ENCODE measurements at regions not wholly inside any gene's neighbourhood (a gene's known extent, or its start where the extent isn't known, plus 50 kb on each side); places are given as distances from the start of the nearest gene placed in this dataset.

- H3K36me3 ChIP-seq (ENCODE audit: control insufficient read depth, insufficient read depth, low read length), result no peaks in the 10 kb centered on the region
- in situ Hi-C loops (cut with MboI; ENCODE audit: low sequenced_read_pairs) (no loop called here), dilution Hi-C loops (cut with HindIII; ENCODE audit: low sequenced_read_pairs, unreplicated experiment) (no loop called here), intact Hi-C loops (cut with micrococcal nuclease) (no loop called here)
- H3K4me1 ChIP-seq (ENCODE audit: control insufficient read depth, insufficient read depth, low read length), result no peaks in the 10 kb centered on the region
- H3K56ac ChIP-seq (ENCODE audit: extremely low read depth, insufficient read depth, low read length), result no peak overlapping the region
- no peak overlapping the region for H2BK5ac ChIP-seq (ENCODE audit: low read depth, low read length, poor library complexity, severe bottlenecking)
- no peak overlapping the region for H3K27ac ChIP-seq (ENCODE audit: insufficient read depth, low read length)
- no peak overlapping the region for H2BK15ac ChIP-seq (ENCODE audit: low read depth, low read length)
- H3K4me3 ChIP-seq (ENCODE audit: insufficient read depth, low read depth, low read length), result no peak overlapping the region
- no peak for DNase-seq
- H3K4me2 ChIP-seq (ENCODE audit: low read depth, low read length), result no peak overlapping the region
- no peak overlapping the region for H2AK9ac ChIP-seq (replicated peaks; ENCODE audit: low read depth, low read length, poor library complexity)
- ATAC-seq (ENCODE audit: low read depth), result no peak
- H3K9ac ChIP-seq (ENCODE audit: low read depth, low read length), result no peak overlapping the region
- no CpG with 5 or more reads among the region's 4 CpGs for WGBS, 2 experiments (ENCODE audit: extremely low coverage in 2 of 2, insufficient read length in 1 of 2)
- no peaks in the 10 kb centered on the region for H3K27me3 ChIP-seq (ENCODE audit: control insufficient read depth, insufficient read depth, low read length)
- no peaks in the 10 kb centered on the region for H3K79me1 ChIP-seq (ENCODE audit: low read depth in 1 of 2, low read length in 2 of 2)
- H4K8ac ChIP-seq (ENCODE audit: low read depth in 2 of 2, low read length in 2 of 2), result no peak overlapping the region
- H2BK120ac ChIP-seq (ENCODE audit: low read depth, low read length), result no peak overlapping the region
- TF ChIP-seq FOS (IDR thresholded peaks at IDR 0.05; ENCODE audit: low read depth, low read length), result no peak
- no peak for TF ChIP-seq RFX5 (IDR thresholded peaks at IDR 0.05; ENCODE audit: low read depth, low read length)
- TF ChIP-seq SMC3 (IDR thresholded peaks at IDR 0.05; ENCODE audit: low read depth, low read length), result no peak
- no peak for TF ChIP-seq POLR2A (IDR thresholded peaks at IDR 0.05; ENCODE audit: low read depth, low read length)
- TF ChIP-seq ELK1 (IDR thresholded peaks at IDR 0.05; ENCODE audit: borderline replicate concordance, low read depth, low read length), result no peak
- TF ChIP-seq MAFK (IDR thresholded peaks at IDR 0.05; ENCODE audit: low read depth, low read length), result no peak
- no peak for TF ChIP-seq NFE2L2 (IDR thresholded peaks at IDR 0.05; ENCODE audit: low read depth, low read length)
- TF ChIP-seq MXI1 (IDR thresholded peaks at IDR 0.05; ENCODE audit: borderline replicate concordance, low read depth, low read length), result no peak
- TF ChIP-seq RAD21 (IDR thresholded peaks at IDR 0.05; ENCODE audit: low read length), result no peak
- TF ChIP-seq CTCF (conservative IDR thresholded peaks at IDR 0.05; ENCODE audit: low read depth, low read length), result no peak
- TF ChIP-seq BHLHE40 (IDR thresholded peaks at IDR 0.05; ENCODE audit: low read depth, low read length), result no peak
- no peak for TF ChIP-seq CHD1 (IDR thresholded peaks at IDR 0.05; ENCODE audit: low read depth, low read length)
- no peak for TF ChIP-seq RCOR1 (IDR thresholded peaks at IDR 0.05; ENCODE audit: insufficient replicate concordance, low read length)
- no peak for TF ChIP-seq CEBPB (IDR thresholded peaks at IDR 0.05; ENCODE audit: low read depth, low read length)
- no peak overlapping the region for H2AK5ac ChIP-seq (ENCODE audit: low read depth, low read length)
- H2AFZ ChIP-seq (replicated peaks; ENCODE audit: low read length, poor library complexity), result no peak overlapping the region
- no peak overlapping the region for H3K23ac ChIP-seq (ENCODE audit: low read depth, low read length)
- ChIA-PET POLR2A (ENCODE audit: unreplicated experiment) (no interaction called here), CTCF (no interaction called here)
- H4K91ac ChIP-seq (ENCODE audit: insufficient read depth, low read depth, low read length), result no peak overlapping the region
- H2BK20ac ChIP-seq (ENCODE audit: low read depth, low read length), result no peak overlapping the region
- no peak overlapping the region for H3K14ac ChIP-seq (replicated peaks; ENCODE audit: low read depth, low read length)
- no peaks in the 10 kb centered on the region for H3K9me1 ChIP-seq (ENCODE audit: insufficient read depth, low read length)
- no peak overlapping the region for H3K18ac ChIP-seq (ENCODE audit: low read depth, low read length)
- H4K5ac ChIP-seq (ENCODE audit: low read depth, low read length), result no peak overlapping the region
- H3K4ac ChIP-seq (ENCODE audit: low read depth, low read length), result no peak overlapping the region
- no peaks in the 10 kb centered on the region for H3K9me3 ChIP-seq (ENCODE audit: control insufficient read depth, insufficient read depth, low read length)
- no peaks in the 10 kb centered on the region for H4K20me1 ChIP-seq (ENCODE audit: insufficient read depth, low read length)
- BruUV-seq (replicated peaks), result no TSS peak
Observed at GRCh38 chr17:33819539-33819938, 435.5 kb upstream of the CCL2 start.

Measured in IMR-90 (cell line).